Astrocyte (in vitro differentiated cells and primary cell): ENCODE measurements at regions not wholly inside any gene's neighbourhood (a gene's known extent, or its start where the extent isn't known, plus 50 kb on each side); places are given as distances from the start of the nearest gene placed in this dataset.

Experiments used
- DNase-seq: peaks from one replicate; pipeline ENCODE4 v3.0.0-alpha.2; 2010; ENCODE audit warnings: low read depth
- FAIRE-seq: peaks from 2 replicates; lab custom pipeline; 2011; peaks lifted over from hg19 to GRCh38; lab: Jason Lieb, UNC
- H2AFZ ChIP-seq: 2 replicates; pipeline ENCODE4 v1.6.0; 2012; ENCODE audit warnings: low read depth, low read length, inconsistent platforms
- H3K27ac ChIP-seq: 2 replicates; pipeline ENCODE4 v1.5.1; 2011; ENCODE audit warnings: low read depth, low read length, inconsistent platforms
- H3K27me3 ChIP-seq: 2 replicates; pipeline ENCODE4 v1.6.0; 2011; ENCODE audit warnings: low read length, inconsistent platforms; ENCODE audit not compliant: insufficient read depth
- H3K36me3 ChIP-seq: 2 replicates; pipeline ENCODE4 v1.5.1; 2011; ENCODE audit warnings: low read length, inconsistent platforms; ENCODE audit not compliant: insufficient read depth
- H3K4me1 ChIP-seq: 2 replicates; pipeline ENCODE4 v1.5.1; 2011; ENCODE audit warnings: low read length, inconsistent platforms; ENCODE audit not compliant: insufficient read depth
- H3K4me2 ChIP-seq: 2 replicates; pipeline ENCODE4 v1.6.0; 2012; ENCODE audit warnings: low read length, inconsistent platforms
- H3K4me3 ChIP-seq: 2 replicates; pipeline ENCODE4 v1.5.1; 2011; ENCODE audit warnings: low read depth, mild to moderate bottlenecking, low read length, inconsistent platforms; ENCODE audit not compliant: insufficient read depth
- H3K79me2 ChIP-seq: 2 replicates; pipeline ENCODE4 v1.6.0; 2012; ENCODE audit warnings: mild to moderate bottlenecking, low read length, inconsistent platforms; ENCODE audit not compliant: insufficient read depth
- H3K9ac ChIP-seq: 2 replicates; pipeline ENCODE4 v1.6.0; 2012; ENCODE audit warnings: mild to moderate bottlenecking, low read length, inconsistent platforms
- H3K9me3 ChIP-seq: 2 replicates; pipeline ENCODE4 v1.5.1; 2012; ENCODE audit warnings: low read depth, mild to moderate bottlenecking, low read length, inconsistent platforms; ENCODE audit not compliant: insufficient read depth
- H4K20me1 ChIP-seq: 2 replicates; pipeline ENCODE4 v1.6.0; 2012; ENCODE audit warnings: low read length, inconsistent platforms; ENCODE audit not compliant: insufficient read depth
- H3K27ac Mint-ChIP-seq: one replicate; pipeline ENCODE4 v1.8.0; 2021; ENCODE audit warnings: mild to moderate bottlenecking, mixed read lengths; ENCODE audit not compliant: unreplicated experiment
- H3K27me3 Mint-ChIP-seq: one replicate; pipeline ENCODE4 v1.8.0; 2021; ENCODE audit warnings: low read depth, mixed read lengths; ENCODE audit not compliant: unreplicated experiment
- H3K36me3 Mint-ChIP-seq: one replicate; pipeline ENCODE4 v1.8.0; 2021; ENCODE audit warnings: low read depth, mixed read lengths; ENCODE audit not compliant: unreplicated experiment
- H3K4me1 Mint-ChIP-seq: one replicate; pipeline ENCODE4 v1.8.0; 2021; ENCODE audit warnings: low read depth, mixed read lengths; ENCODE audit not compliant: unreplicated experiment
- H3K4me3 Mint-ChIP-seq: one replicate; pipeline ENCODE4 v1.8.0; 2021; ENCODE audit warnings: mild to moderate bottlenecking, moderate library complexity, mixed read lengths; ENCODE audit not compliant: unreplicated experiment
- H3K9me3 Mint-ChIP-seq: one replicate; pipeline ENCODE4 v1.8.0; 2021; ENCODE audit warnings: mild to moderate bottlenecking, mixed read lengths; ENCODE audit not compliant: unreplicated experiment
- CTCF ChIP-seq: IDR thresholded peaks from 2 replicates; pipeline ENCODE4 v1.5.1; 2011; ENCODE audit warnings: low read depth, mild to moderate bottlenecking, inconsistent platforms, low read length, moderate library complexity; ENCODE audit not compliant: insufficient read depth
- EZH2 ChIP-seq: IDR thresholded peaks from 2 replicates; pipeline ENCODE4 v1.6.1; 2012; ENCODE audit warnings: mild to moderate bottlenecking, low read length, inconsistent platforms; ENCODE audit not compliant: insufficient read depth

- H3K27ac ChIP-seq: no peak overlapping the region
- Mint-ChIP-seq H3K27ac (no peak overlapping the region), H3K4me1 (no peaks in the 10 kb centered on the region), H3K4me3 (no peak overlapping the region), H3K9me3 (no peaks in the 10 kb centered on the region), H3K36me3 (no peaks in the 10 kb centered on the region), H3K27me3 (peaks cover 10% of the 10 kb centered on the region)
- H4K20me1 ChIP-seq: no peaks in the 10 kb centered on the region
- H3K36me3 ChIP-seq: no peaks in the 10 kb centered on the region
- no peak overlapping the region for H2AFZ ChIP-seq
- no peak for DNase-seq
- H3K4me1 ChIP-seq: peaks cover 5% of the 10 kb centered on the region
- no peak overlapping the region for H3K4me3 ChIP-seq
- H3K4me2 ChIP-seq: no peak overlapping the region
- H3K9me3 ChIP-seq: no peaks in the 10 kb centered on the region
- TF ChIP-seq CTCF (no peak), EZH2 (no peak)
- no peaks in the 10 kb centered on the region for H3K79me2 ChIP-seq
- H3K27me3 ChIP-seq: no peaks in the 10 kb centered on the region
- no peak overlapping the region for H3K9ac ChIP-seq
- no peak for FAIRE-seq
Observed at GRCh38 chr13:72537782-72538181, 189.6 kb downstream of the MZT1 start.

GRCh38 chr13:72537395-72537780, 190.0 kb downstream of the MZT1 start:
- Mint-ChIP-seq H3K4me3 (no peak overlapping the region), H3K27me3 (peaks cover 8% of the 10 kb centered on the region), H3K27ac (no peak overlapping the region), H3K4me1 (no peaks in the 10 kb centered on the region), H3K9me3 (no peaks in the 10 kb centered on the region), H3K36me3 (no peaks in the 10 kb centered on the region)
- no peak for TF ChIP-seq CTCF
- no peak for TF ChIP-seq EZH2
- H3K27ac ChIP-seq: no peak overlapping the region
- H3K79me2 ChIP-seq: no peaks in the 10 kb centered on the region
- no peak overlapping the region for H3K4me2 ChIP-seq
- H3K4me1 ChIP-seq: peaks cover 5% of the 10 kb centered on the region
- no peak overlapping the region for H3K9ac ChIP-seq
- no peak for FAIRE-seq
- no peak overlapping the region for H3K4me3 ChIP-seq
- H3K9me3 ChIP-seq: no peaks in the 10 kb centered on the region
- H3K36me3 ChIP-seq: no peaks in the 10 kb centered on the region
- no peaks in the 10 kb centered on the region for H4K20me1 ChIP-seq
- no peaks in the 10 kb centered on the region for H3K27me3 ChIP-seq
- H2AFZ ChIP-seq: no peak overlapping the region
- DNase-seq: no peak

GRCh38 chr13:72536714-72537394, 190.6 kb downstream of the MZT1 start:
- Mint-ChIP-seq H3K36me3 (no peaks in the 10 kb centered on the region), H3K9me3 (no peaks in the 10 kb centered on the region), H3K4me1 (no peaks in the 10 kb centered on the region), H3K27me3 (peaks cover 7% of the 10 kb centered on the region), H3K4me3 (no peak overlapping the region), H3K27ac (no peak overlapping the region)
- Histone ChIP-seq H3K36me3 (no peaks in the 10 kb centered on the region), H3K4me1 (peaks cover 5% of the 10 kb centered on the region), H3K9ac (no peak overlapping the region), H3K79me2 (no peaks in the 10 kb centered on the region), H3K27me3 (no peaks in the 10 kb centered on the region), H4K20me1 (no peaks in the 10 kb centered on the region), H3K4me2 (peak overlapping the region; percentile 64), H3K4me3 (no peak overlapping the region), H3K9me3 (no peaks in the 10 kb centered on the region), H3K27ac (no peak overlapping the region), H2AFZ (peak overlapping the region; percentile 48)
- FAIRE-seq: no peak
- peak; percentile 40 for DNase-seq
- TF ChIP-seq EZH2: no peak
- TF ChIP-seq CTCF: no peak
